NCI-H2081 (cell line): ENCODE measurements at regions not wholly inside any gene's neighbourhood (a gene's known extent, or its start where the extent isn't known, plus 50 kb on each side); places are given as distances from the start of the nearest gene placed in this dataset.

Source experiments
- DNase-seq, 2 experiments: peaks; one replicate each; lab custom pipeline; 2025; lab: John Stamatoyannopoulos, UW

DNA sequence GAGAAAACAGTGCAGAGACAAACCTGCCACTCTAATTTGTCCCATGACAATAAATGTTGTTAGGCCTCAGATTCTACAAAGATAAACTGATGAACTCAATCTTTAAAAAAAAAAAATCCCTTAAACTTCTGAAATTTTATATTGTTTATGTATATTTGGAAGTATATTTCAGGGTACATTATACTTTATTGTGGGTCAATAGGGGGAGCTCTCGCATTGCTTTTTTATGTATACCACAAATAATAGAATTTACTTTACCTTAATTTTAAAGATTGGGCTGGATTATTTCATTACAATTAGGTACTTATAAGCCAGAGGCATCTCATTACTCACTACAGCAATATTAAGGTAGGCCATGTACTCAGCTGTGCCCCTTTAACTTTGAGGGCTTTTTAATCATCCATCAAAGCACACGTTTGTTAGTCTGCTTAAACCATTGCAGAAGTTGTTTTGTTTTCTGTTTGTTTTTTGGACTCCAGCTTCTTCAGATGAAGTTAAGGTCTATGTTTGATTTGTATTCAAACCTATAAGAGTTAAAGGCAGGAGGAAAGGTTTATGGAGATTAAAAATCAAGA is 56.3 kb upstream of the EYA4 start:
- DNase-seq: peak; percentile 8 to 11

DNA sequence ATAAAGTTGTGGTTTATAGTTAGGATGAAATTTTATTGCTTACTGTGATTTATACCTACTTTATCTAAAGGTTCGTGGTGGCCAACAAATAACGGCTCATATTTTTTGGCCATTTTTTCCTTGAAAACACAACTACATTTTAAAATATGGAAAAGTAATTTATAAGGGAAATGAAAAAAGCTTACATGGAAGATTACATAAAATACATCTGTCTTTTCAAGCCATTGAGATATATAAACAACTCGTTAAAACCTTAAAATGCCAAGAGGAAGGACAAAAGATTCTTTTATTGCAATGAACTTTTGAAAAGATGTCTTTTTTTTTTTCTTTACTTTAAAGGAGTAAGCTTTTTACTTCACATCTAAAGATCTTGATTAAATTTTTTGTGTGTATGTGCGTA is 55.4 kb upstream of the EYA4 start:
- DNase-seq: no peak

DNA sequence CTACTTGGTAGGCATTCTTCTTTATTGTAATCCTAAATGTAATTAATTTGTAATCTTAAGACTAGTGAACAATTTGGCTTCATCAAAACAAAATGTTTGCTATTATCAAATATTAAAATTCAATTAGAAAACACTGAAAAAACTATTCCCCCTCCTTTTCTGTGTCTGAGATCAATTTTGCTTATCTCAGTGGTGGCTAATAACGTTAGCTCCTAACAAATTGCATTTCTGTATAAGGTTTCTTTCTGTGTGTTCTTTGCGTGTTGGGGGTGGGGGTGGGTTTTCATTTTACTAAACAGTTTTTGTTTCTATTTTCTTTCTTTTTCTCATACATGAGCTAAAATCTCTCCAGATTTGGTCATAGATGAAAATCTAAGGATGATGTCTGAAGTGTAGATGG is 54.0 kb upstream of the EYA4 start:
- no peak for DNase-seq

DNA sequence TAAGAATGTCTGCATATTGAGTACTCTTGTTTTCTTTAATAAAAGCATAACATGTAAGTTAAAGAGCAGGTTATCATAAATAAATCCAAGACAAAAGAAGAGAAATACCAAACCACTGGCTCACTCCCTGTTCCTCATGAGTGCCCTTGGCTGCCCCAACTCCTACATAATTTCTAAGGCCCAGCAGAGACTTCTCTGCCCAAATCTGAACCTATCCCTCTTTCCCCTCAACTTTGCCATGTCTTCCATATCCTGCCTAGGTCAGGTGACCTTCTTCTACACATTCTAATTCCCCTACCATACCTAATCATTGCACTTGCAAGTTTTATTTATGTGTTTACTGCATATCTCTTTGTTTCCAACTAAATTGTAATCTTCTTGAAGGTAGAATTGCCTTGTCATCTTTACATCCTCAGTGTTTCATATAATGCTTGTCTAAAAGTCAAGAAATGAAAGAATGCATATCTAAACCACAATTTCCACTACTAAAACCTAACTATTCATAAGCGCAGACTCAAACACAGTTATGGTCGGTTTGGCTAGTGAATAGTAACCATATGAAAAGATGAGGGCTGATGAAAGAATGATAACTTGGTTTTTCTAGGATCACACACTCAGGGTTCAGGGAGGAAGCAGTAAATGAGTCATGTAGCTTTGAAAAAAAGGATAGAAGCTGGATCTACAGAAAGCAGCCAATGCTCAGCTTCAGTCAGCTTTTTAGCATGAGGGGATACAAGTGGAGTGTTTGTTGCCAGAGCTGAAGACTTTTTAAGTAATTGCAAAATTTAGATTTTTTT is 53.3 kb upstream of the EYA4 start:
- no peak for DNase-seq

DNA sequence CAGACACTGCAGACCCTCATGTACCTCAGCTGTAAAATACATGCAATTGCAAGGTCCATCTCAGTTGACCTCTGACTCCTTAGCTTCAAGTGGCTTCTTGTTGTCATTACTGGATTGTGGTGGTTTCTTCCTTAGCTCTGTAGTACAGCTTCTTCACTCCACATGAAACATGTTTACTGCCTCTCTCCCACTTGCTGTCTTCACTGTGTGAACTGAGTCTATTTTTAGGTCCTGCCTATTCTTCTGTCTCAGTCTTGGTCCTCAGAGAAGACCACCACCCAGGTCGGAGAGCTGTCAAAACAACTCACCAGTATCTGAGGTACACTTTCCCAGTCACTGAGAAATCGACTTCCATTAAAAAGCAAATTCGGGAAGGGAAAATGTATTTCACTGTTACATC is 50.2 kb upstream of the EYA4 start:
- DNase-seq: no peak

DNA sequence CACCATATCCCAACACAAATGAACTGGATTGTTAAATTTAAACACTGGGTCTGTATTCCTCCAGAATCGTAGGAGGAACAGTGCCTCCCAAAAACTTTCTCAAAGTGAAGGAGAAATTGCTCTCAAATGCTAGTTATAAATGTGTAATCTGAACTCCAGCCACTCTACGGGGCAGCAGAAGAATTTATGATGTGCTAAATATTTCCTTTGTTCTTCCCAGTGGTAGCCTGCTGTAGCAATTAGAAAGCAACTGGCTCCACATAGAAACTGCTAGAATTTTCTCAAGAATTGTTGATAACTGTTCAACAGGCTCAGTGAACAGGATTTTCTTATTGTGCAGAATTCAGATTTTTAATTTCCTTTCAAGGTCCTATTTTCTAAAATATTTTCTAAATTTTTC is 49.8 kb upstream of the EYA4 start:
- DNase-seq: no peak
